Activated T-cell treated with anti-CD3 and anti-CD28 coated beads, Interleukin-2, amount 50 U/mL, for 48 hours (primary cell): ENCODE measurements at regions not wholly inside any gene's neighbourhood (a gene's known extent, or its start where the extent isn't known, plus 50 kb on each side); places are given as distances from the start of the nearest gene placed in this dataset.
"Not testable (repeated sequence)": the region's sequence is repeated elsewhere in the genome, so short reads cannot be mapped to it uniquely, and the experiment has no call there.

Experiments
- DNase-seq, 2 experiments: peaks; one replicate each; pipeline ENCODE4 v3.0.0-alpha.2; 2020

GRCh38 chr3:55294557-55294956 is 192.5 kb downstream of the WNT5A start:
- DNase-seq, result no peak

- DNase-seq, result no peak
Observed at GRCh38 chr3:55292360-55292759, 194.7 kb downstream of the WNT5A start.

- DNase-seq, result no peak
Observed at GRCh38 chr3:55288657-55289056, 198.4 kb downstream of the WNT5A start.

DNA sequence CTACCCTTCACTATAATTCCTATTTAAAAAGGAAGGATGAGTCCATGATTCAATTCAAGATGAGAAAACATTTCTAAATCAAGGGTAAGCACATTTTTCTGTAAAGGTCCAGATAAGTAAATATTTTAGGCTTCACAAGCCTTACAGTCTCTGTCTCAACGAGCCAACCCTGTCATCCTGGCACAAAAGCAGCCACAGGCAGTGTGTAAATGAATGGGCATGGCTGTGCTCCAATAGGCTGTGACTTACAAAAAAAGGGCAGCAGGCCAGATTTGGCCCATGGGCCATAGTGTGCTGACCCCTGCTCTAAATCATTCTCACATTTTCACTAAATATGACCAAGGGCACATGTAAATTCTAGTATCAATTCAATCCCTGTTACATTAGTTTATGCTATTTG is 200.4 kb downstream of the WNT5A start:
- no peak for DNase-seq

DNA sequence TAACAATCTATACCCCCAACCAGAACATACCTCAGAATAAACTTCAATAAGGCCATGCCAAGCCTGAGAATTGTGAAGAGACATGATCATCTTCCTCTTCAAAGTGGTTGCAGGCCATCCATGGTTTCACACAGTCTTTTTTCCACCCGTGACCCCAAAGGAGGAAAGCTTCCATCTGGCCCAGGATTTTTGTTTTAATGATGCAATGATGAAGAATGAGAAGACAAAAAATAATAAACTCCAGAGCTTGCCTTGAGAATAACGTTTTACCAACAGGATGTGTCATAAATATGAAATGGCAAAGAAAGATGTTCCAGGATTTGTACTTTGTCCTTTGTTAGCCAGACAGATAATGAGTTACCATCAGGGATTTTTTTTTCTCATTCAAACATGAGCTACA is 201.9 kb downstream of the WNT5A start:
- no peak for DNase-seq

DNA sequence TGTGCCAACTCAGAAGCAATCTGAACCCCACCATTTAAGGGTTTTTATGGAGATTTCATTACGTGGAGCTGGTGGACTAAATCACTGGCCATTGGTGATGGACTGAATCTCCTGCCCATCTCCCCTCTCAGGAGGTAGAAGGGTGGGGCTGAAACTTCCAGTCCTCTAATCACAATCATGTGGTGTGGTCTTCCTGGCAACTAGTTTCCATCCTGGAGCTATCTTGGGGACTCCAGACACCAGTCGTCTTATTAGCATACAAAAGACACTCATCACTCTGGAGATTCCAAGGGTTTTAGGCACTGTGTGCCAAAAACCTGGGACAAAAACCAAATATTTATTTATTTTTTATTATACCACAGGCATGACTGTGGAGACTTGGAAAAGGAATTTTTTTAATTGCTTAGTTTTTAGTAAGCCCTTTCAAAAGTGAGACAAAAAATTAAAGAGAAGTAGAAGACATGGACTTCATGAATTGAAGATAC is 203.6 kb downstream of the WNT5A start:
- DNase-seq, result no peak

DNA sequence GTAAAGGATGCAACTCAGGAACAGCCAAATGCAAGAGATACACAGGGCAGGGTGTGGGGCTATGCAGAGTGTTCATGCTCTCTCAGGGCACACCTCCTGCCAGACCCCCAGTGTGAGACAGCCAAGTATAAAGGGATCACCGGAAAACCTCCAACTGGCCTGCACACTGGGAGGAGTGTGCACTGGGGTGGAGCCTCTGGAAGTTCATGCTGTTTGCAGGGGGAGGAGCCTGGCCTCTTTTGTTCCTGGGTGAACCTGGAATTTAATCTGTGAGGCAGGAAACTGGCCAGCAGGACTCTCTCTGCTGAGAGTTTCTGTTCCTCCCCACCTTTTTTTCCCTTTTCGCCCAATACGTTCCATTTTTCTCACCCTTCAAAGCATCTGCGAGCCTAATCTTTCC is 204.1 kb downstream of the WNT5A start:
- no peak for DNase-seq

- DNase-seq, result no peak
Observed at GRCh38 chr3:55272031-55272645, 215.0 kb downstream of the WNT5A start.

- no peak for DNase-seq
Observed at GRCh38 chr3:55271549-55271948, 215.6 kb downstream of the WNT5A start.

DNA sequence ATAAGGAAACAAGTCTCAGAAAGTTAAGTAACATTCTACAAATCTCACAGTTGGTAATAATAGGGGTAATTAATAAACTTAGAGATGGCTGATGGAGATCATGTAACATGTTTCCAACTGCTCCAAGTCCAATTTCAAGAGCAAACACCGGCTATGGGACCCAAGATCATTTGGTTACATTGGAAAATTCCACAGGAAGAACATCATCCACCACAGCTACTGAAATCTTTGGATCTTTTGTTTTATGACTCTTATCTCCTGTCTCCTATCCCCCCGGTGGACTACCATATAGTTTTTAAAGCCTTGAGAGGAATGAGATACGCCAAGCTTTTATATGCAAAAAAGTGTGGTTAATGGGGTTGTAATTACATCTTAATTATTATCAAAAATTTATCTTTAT is 216.1 kb downstream of the WNT5A start:
- DNase-seq, result no peak

DNA sequence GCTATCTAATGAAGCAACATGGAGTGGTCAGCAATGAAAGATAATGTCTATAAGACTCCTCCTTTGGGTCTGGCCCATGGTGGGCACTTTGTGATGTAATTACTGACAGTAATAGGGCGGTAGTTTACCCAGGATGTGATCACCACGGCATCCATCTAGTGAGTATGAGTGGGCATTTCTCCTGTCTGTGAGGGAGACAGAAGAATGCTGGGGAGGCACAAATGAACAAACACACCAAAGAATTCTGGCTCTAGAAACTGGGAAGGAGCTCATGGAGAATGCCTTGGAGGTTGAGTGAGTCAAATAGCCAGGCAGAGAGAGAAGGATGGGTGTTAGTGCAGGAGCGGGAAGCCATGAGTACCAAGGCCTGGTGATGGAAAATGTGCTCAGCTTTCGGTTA is 217.5 kb downstream of the WNT5A start:
- DNase-seq, result no peak

DNA sequence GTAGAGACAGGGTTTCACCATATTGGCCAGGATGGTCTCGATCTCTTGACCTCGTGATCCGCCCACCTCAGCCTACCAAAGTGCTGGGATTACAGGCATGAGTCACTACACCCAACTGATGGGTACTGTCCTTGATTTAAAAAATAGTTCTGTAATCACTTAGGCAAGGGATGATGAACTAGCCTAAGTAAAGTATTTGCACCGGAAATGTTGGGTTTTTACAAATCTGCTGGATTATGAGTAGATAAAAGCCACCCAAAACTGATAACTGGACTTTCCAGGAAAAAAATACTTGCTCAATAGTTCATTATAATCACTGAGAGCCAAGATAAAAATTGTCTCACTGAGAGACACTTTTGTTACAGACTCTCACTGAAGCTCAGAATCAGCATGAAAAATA is 218.0 kb downstream of the WNT5A start:
- no peak for DNase-seq

DNA sequence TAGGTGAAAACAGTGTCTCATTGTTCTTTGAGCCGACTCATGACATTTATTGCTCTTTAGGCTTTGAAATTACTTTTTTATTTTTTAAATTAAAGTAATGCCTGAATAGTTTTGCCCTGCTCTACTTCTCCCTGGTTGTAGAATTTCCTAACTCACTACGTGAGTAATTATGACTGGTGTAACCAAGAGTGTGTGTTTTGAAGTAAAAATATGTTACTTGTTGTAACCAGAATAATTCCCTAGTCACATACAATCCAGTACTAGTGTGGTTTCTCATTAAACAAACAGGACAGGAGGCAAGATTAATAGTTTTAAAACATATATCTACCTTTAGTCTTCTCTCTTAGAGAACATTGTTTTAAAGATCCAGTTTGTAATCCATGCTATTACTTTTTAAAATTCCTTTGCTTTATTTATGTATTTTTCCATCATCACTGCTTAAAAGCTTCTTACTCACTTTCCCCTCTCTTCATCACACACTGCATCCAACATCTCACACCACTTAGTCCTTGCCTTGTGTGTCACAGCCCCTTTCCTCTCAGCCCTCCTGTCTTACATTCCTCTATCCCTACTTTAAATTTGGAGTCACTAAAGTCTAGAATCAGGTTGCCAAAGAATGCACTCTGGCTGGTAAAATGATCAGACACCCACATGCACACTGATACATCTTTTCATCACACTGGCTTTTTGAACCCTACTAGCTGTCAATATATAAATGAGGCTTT is 219.7 kb downstream of the WNT5A start:
- no peak for DNase-seq

DNA sequence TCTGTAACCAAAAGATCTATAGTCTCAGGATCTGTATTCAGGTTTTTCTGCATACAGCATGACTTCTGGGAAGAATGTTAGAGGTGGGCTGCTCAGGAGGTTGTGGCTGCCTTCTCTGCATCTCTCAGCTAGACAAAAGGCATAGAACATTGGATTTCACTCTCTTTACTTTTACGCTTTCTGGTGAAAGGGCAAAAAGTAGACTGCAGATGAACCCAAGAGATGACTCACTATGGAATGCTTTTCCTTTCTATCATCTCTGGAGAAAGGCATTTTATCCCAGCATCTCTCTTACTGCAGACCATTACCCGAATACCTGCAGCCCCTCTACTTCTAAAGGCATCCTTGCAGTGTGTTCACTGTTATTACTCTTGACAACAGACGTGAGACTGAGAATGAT is 222.2 kb downstream of the WNT5A start:
- no peak for DNase-seq

DNA sequence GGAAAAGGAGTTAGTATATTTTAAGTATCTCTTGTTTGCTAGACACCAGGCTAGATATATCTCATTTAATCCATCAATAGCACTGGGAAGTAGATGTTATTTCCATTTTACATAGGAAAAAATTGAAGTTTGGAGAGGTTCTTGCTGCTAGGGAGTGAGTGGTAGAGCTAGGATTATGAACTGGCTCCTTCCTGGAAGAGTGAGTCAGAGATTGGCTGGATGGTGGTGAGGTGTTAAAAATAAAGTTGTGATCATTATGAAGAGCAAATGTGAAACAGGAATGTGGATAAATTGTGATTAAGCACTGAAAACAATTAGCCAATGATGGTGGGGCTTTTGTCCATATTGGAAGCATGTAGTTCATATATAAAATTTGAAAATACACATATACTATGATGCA is 234.2 kb downstream of the WNT5A start:
- no peak for DNase-seq

GRCh38 chr3:55249156-55249555 is 237.9 kb downstream of the WNT5A start:
- DNase-seq, result not testable (repeated sequence)

GRCh38 chr3:55247666-55248065 is 239.4 kb downstream of the WNT5A start:
- no peak for DNase-seq

GRCh38 chr3:55246033-55246432 is 241.1 kb downstream of the WNT5A start:
- DNase-seq, result no peak

GRCh38 chr3:55245351-55245750 is 241.8 kb downstream of the WNT5A start:
- no peak for DNase-seq

DNA sequence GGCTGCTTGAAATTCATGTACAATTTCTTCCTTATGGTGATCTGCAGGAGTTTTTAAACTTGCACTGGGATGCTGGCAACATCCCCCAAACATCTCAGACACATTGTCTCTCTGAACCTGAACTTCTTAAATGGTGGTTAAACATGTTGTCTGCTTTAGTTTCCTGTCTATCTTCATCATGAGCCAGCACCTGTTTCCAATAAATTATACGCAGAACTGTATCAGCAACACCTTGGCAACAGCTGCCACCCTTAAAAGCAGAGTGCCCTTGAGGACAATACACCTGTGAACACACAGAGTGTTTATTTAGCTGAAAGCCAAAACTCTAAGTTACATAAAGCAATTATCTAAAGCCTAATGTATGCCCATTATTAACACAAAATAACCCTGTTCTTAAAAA is 242.9 kb downstream of the WNT5A start:
- DNase-seq, result no peak

DNA sequence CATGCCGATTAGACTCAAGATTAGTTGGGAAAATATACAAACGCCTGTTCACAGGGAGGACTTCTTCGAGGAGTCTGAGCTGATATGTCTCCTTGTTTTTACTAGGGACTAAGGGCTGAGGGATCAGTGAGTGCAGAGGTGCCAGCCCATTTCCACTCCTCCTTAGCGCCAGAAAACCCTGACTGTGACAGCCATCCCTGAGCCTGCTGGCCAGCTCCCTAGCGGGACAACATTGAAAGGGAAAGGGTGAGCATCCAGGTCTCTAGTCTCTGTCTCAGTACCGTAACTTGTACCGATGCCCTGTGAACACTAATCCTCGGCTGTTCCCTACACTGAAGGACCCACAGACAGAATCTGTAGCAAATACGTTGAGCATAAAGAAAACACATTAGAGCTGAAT is 243.4 kb downstream of the WNT5A start:
- DNase-seq, result no peak

DNA sequence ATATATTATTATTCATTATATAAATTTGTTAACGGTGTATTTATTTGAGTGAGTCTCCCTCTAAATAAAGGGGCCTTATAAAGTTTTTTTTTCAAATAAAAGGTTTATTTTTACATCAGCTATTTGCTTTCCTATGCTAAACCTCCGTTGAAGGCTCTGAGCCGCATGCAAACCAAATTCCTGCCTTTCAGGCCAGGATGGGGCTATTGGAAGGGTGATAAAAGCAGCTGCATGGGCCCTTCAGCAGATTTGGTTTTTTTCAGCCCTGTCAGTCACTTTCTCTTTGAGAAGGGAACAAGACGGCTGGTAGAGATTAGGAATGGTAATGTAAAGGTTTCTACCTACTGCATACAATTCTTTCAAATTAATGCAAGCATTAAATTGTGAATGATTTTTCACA is 244.2 kb downstream of the WNT5A start:
- no peak for DNase-seq

DNA sequence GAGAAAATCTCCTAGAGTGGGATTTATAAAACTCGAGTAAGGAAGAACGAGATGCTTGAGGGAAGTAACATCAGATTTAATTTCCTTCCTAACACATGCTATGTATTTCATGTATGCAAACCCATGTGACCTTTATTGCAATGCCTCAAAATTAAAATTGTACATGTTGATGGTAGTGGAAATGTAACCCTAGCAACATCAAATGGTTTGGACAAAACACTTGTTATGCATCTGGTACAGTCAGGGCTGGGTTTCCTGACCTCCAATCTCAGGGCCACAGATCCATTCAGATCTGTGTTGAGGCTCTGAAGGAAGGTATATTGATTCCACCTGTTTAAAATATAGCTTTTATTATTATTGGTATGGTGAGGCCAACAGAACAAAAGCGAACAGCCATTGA is 246.0 kb downstream of the WNT5A start:
- no peak for DNase-seq

- no peak for DNase-seq
Observed at GRCh38 chr3:55235416-55235815, 251.7 kb downstream of the WNT5A start.

GRCh38 chr3:55226696-55227095 is 260.4 kb downstream of the WNT5A start:
- DNase-seq, result no peak
